NCI-H146 treated with DMSO at 0.1 percent for 48 hours (cell line): ENCODE measurements at regions not wholly inside any gene's neighbourhood (a gene's known extent, or its start where the extent isn't known, plus 50 kb on each side); places are given as distances from the start of the nearest gene placed in this dataset.
"Not testable (repeated sequence)": the region's sequence is repeated elsewhere in the genome, so short reads cannot be mapped to it uniquely, and the experiment has no call there.

ENCODE experiments used
- DNase-seq: peaks from one replicate; lab custom pipeline; 2025; ENCODE audit not compliant: unreplicated experiment; lab: John Stamatoyannopoulos, UW

DNA sequence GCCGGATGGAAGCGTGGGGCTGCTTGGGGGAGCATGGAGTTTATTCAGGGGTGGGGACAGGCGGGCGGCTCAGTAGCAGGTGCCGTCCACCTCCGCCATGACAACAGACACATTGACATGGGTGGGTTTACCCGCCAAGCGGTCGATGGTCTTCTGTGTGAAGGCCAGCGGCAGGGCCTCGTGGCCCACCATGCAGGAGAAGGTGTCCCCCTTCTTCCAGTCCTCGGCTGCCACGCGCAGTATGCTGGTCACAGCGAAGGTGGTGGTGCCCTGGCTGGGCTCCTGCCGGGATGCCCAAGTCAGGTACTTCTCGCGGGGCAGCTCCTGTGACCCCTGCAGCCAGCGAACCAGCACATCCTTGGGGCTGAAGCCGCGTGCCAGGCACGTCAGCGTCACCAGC, 180.7 kb downstream of the TMEM121 start:
- not testable (repeated sequence) for DNase-seq

DNA sequence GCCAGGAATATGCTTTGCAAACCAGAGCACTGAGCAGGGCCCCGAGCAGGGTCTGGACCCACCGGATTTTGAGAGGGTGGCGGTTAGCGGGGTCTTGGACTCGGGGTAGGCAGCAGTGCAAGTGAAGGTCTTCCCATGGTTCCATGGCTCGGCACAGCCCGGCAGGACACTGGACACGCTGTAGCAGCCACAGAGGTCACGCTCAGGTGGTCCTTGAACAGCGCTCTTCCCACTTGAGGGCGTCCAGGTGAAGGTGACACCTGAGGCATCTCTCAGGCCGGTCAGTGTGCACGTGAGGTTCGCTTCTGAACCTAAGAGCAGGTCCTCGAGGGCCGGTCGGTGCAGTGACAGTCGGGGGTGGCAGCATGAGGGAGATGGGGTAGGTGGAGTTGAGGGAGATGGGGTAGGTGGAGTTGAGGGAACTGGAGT, 181.4 kb downstream of the TMEM121 start:
- DNase-seq, result not testable (repeated sequence)

GRCh38 chr14:105708251-105709134, 182.1 kb downstream of the TMEM121 start:
- DNase-seq, result not testable (repeated sequence)

GRCh38 chr14:105709281-105710118, 183.1 kb downstream of the TMEM121 start:
- no peak for DNase-seq

DNA sequence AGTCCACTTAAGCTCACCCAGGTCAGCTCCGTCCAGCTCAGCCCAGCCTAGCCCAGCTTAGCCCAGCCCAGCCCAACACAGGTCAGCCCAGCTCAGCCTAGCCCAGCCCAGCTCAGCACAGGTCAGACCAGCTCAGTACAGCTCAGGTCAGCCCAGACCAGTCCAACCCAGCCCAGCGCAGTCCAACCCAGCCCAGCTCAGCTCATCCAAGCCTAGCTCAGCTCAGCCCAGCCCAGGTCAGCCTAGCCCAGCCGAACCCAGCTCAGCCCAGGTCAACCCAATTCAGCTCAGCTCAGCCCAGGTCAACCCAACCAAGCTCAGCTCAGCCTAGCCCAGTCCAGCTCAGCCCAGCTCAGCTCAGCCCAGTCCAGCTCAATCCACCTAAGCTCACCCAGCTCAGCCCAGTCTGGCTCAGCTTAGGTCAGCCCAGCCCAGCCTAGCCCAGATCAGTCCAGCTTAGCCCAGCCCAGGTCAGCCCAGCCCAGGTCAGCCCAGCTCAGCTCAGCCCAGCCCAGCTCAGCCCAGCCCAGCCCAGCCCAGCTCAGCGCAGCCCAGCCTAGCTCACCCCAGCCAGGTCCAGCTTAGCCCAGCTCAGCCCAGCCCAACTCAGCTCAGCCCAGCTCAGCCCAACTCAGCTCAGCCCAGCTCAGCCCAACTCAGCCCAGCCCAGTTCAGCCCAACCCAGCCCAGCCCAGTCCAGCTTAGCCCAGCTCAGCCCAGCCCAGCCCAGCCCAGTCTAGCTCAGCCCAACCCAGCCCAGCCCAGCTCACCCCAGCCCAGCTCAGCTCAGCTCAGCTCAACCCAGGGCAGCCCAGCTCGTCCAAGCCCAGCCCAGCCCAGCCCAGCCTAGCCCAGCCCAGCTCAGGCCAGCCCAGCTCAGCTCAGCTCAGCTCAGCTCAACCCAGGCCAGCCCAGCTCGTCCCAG, 184.0 kb downstream of the TMEM121 start:
- no peak for DNase-seq

DNA sequence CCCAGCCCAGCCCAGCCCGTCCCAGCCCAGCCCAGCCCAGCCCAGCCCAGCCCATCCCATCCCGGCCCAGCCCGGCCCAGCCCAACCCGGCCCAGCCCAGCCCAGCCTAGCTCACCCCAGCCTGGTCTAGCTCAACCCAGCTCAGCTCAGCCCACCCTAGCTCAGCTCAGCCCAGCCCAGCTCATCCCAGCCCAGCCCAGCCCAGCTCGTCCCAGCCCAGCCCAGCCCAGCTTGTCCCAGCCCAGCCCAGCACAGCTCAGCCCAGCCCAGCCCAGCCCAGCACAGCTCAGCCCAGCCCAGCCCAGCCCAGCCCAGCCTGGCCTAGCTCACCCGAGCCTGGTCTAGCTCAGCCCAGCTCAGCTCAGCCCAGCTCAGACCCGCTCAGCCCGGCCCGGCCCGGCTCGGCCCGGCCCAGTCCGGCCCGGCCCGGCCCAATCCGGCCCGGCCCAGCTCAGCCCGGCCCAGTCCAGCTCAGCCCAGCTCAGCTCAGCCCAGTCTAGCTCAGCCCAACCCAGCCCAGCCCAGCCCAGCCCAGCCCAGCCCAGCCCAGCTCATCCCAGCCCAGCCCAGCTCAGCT, 184.7 kb downstream of the TMEM121 start:
- DNase-seq, result no peak

DNA sequence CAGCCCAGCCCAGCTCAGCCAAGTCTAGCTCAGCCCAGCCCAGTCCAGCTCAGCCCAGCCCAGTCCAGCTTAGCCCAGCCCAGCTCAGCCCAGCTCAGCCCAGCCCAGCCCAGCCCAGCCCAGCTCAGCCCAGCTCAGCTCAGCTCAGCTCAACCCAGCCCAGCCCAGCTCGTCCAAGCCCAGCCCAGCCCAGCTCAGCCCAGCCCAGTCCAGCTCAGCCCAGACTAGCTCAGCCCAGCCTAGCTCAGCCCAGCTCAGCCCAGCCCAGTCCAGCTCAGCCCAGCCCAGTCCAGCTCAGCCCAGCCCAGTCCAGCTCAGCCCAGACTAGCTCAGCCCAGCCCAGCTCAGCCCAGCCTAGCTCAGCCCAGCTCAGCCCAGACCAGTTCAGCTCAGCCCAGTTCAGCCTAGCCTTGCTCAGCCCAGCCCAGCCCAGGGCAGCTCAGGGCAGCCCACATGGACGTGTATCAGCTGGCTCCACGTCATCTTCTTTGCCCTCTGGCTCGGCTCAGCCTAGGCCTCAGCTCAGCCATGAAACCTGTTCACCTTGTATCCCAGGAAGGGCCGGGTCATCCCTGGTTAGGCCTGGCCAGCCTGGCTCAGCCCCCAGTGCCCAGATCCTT, 185.6 kb downstream of the TMEM121 start:
- no peak for DNase-seq

GRCh38 chr14:105712670-105713069, 186.3 kb downstream of the TMEM121 start:
- DNase-seq, result not testable (repeated sequence)

DNA sequence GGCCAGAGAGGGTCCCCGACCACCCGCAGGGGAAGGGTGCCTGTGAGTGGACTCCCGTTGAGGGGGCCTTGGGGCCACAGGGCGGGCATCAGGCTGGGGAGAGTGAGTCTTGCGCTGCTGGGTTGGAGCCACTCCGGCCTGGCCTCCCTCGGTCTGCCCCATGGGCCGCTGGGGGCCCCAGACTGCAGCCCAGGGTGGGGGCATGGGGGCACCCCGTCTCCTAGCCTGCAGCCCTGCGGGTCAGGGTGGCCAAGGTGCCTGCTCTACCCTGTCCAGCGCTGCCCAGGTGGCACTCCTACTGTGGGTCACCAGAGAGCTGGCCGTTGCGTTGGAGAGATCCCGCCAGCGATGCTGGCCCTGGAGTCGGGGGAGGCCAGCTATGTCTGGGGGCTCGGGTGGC, 186.8 kb downstream of the TMEM121 start:
- DNase-seq, result not testable (repeated sequence)

- DNase-seq, result not testable (repeated sequence)
Measured at GRCh38 chr14:105713836-105714235, 187.5 kb downstream of the TMEM121 start.

DNA sequence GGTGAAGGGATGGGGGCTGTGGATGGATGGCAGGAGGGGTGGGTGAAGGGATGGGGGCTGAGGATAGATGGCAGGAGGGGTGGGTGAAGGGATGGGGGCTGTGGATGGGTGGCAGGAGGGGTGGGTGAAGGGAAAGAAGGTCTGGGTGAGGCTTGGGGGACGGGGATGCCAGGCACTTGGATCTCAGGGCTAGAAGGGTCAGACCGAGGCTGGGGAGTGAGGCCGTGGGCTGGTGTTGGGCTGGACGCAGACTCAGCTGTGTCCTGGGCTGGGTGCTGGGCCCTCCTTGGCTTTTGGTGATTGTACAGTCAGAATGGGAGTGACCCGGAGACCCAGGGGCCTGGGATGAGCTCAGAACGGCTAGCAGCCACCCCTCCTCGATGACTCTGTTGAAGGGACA, 192.4 kb downstream of the TMEM121 start:
- not testable (repeated sequence) for DNase-seq

DNA sequence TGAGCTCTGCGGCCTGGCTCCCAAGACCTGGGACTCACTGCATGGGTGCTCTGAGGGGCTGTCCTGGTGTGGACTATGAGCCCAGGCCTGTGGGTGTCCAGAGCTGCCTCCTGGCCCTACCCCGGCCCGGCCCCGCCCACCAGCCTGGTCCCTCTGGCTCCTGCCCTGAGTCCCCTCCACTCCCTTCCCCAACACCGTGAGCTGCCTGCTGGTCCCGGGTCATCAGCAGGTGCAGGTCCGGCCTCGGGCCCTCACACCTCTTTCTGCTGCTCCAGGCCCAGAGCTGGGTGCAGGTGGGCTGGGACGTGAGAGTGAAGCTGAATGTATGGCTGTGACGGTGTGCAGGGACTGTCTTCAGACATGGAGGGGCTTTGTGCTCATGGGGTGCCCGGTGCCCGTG, 193.7 kb downstream of the TMEM121 start:
- not testable (repeated sequence) for DNase-seq

- not testable (repeated sequence) for DNase-seq
Measured at GRCh38 chr14:105720852-105721601, 194.6 kb downstream of the TMEM121 start.

DNA sequence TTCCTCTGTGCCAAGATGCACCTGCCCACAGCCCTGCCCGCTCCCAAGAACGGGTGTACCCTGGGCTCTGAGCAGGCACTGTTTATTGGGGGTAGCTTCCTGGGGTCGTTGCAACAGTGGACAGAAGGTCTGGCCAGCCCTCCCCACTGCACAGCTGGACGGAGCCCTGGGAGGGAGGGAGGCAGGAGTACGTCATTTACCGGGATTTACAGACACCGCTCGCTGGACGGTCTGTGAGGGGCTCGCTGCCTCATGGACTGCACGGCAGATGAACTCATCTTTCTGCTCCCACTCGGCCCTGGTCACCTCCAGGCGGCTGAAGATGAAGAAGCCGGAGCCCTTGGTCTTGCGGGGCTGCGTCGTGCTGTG, 195.2 kb downstream of the TMEM121 start:
- DNase-seq, result not testable (repeated sequence)

GRCh38 chr14:105721996-105722709, 195.8 kb downstream of the TMEM121 start:
- DNase-seq, result not testable (repeated sequence)

GRCh38 chr14:105723271-105723670, 196.9 kb downstream of the TMEM121 start:
- DNase-seq, result not testable (repeated sequence)

- not testable (repeated sequence) for DNase-seq
Measured at GRCh38 chr14:105723776-105724175, 197.4 kb downstream of the TMEM121 start.

DNA sequence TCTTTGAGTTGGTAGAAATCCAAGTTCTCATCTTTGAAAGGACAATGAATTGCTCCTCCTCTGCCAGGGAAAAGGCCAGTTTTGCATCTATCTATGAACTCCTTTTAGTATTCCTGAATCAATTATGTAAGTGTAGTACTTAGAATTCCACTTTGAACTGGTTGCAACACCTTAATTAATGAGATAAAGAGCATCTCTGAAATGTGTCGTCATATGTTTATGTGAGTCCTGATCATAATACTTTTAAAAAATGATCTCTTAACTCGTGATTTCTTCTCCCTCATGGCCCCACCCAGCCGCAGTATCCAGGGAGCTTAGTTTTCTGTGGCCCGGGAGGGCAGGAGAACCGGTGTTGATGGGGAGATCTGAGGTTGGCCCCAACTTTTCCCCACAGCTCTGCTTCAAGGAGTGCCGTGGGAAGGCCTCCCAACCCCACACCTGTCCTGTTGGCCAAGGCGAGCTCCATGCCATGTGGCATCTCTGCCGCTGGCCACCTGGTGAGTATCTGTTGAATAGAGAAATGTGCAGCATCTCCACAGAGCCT, 203.5 kb downstream of the TMEM121 start:
- DNase-seq, result not testable (repeated sequence)
